ENCODE measurements at regions not wholly inside any gene's neighbourhood (a gene's known extent, or its start where the extent isn't known, plus 50 kb on each side); places are given as distances from the start of the nearest gene placed in this dataset.
"Not testable (repeated sequence)": the region's sequence is repeated elsewhere in the genome, so short reads cannot be mapped to it uniquely, and the experiment has no call there.

DNA sequence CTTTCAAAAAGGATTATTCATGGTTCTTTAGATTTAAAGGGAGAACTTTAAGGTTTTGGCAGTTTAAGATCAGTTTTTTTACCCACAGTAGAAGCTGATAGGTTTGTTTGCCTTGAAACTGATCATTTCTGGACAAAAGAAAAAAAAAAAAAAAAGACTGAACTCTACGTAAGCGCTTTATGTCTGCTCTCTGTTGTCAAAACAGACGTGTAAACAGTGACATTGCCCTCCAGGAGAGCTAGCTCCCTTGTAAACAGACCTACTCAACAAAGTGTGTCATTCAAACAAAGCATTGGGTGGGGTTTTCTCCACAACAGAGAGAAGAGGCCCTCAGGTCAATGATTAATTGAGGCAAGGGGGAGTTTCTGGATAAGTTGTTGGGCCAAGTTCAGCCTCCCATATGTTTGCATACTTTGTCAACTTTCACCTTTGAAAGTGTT lies 568.1 kb upstream of the LRRN3 start:
- DNase-seq: peak; percentile 3

DNA sequence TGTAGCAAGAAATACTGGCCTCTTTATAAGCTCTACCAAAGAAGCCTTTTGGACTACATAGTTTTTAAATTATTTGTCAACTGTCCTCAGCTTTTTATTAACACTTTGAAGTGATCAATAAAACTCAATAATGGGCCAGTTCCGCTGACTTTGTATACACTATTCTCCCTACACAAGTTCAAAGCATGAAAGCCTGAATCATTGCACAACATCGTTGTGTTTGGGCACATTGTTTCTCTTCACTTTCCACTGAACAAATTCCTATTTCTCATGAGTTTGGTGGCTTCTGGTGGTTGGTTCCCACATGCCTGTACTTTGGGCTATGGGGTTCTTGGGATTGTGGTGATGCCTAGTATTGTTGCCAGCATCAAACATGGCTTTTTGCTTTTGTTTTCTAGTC lies 561.8 kb upstream of the LRRN3 start:
- DNase-seq: no peak

DNA sequence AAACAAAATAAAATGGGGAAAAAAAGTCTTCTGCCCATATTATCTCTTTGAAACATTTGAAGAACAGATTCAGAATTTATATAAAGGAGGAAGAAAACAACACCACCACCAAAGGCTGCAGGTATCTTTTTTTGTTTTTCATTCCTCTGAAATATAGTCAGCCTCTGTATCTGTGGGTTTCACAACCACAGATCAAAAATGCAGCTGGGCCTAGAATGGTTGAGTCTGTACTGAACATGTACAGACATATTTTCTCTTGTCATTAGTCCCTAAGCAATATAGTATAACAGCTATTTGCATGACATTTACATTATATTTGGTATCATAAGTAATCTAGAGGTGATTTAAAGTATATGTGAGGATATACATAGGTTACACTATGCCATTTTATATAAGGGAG lies 559.7 kb upstream of the LRRN3 start:
- no peak for DNase-seq

DNA sequence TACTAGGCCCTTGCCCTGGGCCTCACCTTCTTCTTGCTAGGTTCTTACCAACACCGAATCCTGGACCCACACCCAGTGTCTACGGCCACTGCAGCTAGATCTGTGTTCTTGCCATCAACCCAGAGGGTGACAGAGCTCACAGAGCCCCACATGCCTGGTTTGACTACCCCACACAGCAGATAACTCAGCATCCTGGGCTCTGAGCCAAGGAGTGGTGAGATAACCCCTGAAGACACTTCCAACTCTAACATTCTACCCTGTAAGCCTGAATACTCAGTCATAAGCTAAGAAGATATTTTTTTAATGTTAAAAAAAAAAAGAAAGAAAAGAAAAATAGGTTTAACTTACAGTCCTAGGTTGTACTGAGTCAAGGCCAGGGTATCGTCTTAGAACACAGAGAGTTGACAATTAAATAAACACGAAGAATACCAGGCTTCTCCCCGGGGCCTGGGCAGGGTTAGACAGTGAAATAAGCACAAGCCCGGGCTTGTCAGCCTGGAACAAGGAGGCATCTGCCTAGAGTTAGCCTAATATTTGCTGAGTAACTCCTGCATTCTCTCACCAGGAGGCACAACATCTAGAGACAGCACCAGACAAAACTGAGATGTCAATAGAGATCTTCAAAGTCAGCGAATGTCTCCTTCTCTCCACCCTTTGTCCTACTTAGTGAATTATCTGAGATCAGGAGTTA lies 556.5 kb upstream of the LRRN3 start:
- peak; percentile 4 for DNase-seq

DNA sequence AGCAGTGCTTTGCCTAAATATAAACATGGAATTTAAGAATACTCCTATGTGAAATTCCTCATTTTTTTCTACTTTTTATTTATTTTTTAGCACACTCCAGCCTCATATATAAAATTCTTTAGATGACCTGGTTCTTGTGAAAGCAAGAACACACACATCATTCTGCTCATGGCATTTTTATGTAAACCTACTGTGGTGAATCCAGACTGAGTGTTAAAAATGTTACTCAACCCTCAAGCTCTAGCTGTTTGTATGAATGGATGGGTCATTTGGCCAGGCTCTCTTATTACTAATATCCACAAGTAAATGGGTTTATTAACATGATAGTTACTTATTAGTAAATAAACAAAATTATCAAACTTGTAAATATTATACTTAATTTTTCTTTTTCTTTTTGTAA lies 551.7 kb upstream of the LRRN3 start:
- no peak for DNase-seq

DNA sequence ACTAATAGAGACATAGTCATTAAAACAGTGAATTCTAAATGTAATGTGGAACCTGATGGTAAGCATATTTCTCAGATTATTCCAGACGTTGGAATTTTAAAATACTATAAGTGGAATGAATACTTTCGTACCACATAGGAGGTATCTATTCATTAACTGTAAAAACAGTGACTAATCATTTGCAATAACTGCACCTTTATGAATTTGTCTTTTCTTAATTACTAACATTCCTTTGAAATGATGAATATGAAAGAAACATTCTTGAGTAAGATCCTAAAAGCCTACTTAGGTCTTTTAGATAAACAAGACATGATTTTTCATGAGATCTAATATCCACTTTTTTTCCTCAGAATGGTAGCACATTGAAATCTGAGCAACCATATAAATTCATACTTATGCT lies 549.0 kb upstream of the LRRN3 start:
- DNase-seq: no peak

DNA sequence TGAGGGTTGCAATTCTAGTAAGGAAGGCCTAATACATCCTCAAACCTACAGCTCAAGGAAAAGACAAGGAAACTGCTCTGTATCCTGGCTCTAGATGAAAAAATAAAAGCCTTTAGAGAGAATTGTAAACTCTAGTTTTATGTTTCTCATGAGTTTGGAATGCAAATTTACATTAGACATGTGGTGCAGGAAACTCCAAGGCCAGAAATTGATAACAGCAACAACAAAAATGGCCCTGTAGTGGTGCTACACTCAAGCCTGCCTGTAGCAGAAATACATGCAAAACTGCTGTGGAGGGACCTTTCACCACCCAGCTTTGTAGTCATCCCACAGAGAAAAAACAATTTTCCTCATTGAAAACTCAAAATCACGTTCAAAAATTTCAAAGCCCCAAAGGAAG lies 546.7 kb upstream of the LRRN3 start:
- DNase-seq: no peak

DNA sequence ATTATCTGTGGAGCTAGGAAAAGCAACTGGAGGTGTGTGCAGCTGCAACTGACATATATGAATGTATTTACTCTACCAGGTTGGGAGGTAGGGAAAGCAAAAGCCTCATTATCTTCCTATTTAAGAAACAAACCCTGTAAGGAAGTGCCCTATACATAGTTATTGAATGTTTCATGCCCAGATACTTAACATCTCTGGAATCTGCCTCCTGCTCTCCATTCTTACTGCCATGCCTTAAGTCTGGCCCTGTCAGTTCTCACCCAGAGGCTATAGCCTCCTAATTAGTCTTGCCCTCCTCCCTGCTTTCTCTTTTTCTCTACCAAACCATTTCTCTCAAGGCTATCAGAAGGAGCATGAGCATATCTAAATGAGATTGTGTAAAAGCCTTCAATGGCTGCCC lies 542.6 kb upstream of the LRRN3 start:
- no peak for DNase-seq

DNA sequence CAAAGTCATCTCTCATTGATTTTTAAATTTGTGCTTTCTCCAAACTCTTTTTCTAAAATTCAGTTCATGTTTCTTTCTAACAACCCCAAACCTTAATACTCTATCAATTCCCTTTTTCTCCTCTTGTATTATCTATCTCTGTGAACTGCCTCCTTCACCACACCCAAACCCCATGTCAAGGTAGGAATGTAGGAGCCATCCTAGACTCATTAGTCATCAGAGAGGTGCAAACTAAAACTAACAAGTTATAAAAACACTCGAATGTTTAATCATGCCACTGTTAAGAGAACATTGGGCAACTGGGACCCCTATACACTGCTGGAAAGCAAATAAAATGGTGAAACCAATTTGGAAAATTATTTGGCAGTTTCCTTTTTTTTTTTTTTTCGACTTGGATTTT lies 533.8 kb upstream of the LRRN3 start:
- DNase-seq: no peak

DNA sequence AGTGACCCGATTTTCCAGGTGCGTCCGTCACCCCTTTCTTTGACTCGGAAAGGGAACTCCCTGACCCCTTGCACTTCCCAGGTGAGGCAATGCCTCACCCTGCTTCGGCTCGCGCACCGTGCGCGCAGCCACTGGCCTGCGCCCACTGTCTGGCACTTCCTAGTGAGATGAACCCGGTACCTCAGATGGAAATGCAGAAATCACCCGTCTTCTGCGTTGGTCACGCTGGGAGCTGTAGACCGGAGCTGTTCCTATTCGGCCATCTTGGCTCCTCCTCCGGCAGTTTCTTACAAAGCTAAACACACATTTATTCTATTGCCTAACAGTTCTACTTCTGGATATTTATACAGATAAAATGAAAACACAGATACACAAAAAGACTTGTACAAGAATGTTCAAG lies 527.6 kb upstream of the LRRN3 start:
- DNase-seq: not testable (repeated sequence)

DNA sequence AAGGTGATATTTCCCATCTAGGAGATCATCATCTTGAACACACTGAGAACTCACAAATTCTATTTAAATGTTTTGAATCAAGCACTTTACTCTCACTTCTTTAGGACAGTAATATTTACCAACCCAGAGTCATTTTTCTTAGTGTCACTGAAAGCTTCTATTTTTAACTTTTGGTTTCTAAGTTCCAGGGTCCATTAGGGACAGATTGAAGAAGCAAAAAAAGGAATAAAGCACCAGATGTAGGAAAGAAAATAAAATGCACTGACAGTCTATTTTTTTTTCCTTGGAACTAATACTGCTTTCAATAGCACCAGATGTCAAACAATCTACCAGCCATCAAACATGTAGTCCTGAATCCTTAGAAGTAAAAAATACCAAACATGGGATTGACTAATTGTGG lies 526.7 kb upstream of the LRRN3 start:
- DNase-seq: no peak

DNA sequence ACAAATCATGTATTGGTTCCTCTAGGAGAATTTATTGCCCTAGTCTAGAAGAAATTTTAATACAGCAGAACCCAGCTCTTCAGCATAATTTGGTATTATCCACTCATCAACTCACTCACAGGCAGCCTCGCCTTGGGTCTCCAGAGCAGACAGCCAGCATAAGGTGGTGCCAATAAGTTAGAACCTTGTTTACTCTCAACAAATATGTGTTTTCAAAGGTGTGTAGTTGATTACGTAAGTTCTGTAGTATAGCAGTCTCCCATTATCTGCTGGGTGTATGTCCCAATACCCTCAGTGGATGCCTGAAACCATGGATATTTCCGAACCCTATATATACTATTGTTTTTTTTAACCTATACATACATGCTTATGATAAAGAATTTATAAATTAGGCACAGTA lies 522.5 kb upstream of the LRRN3 start:
- DNase-seq: no peak

DNA sequence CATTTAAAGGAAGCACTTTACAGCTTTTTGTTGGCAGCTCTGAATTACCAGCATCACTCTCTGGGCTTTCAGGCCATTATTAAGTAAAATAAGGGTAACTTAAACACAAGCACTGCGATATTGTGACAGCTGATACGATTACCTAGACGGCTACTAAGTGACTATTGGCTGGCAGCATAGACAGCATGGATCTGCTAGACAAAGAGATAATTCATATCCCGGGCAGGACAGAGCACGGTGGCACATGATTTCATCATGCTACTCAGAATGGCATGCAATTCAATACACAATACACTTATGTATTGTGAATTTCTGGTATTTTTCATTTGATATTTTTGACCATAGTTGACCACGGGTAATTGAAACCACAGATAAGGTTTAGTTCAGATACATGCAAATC lies 522.0 kb upstream of the LRRN3 start:
- no peak for DNase-seq

DNA sequence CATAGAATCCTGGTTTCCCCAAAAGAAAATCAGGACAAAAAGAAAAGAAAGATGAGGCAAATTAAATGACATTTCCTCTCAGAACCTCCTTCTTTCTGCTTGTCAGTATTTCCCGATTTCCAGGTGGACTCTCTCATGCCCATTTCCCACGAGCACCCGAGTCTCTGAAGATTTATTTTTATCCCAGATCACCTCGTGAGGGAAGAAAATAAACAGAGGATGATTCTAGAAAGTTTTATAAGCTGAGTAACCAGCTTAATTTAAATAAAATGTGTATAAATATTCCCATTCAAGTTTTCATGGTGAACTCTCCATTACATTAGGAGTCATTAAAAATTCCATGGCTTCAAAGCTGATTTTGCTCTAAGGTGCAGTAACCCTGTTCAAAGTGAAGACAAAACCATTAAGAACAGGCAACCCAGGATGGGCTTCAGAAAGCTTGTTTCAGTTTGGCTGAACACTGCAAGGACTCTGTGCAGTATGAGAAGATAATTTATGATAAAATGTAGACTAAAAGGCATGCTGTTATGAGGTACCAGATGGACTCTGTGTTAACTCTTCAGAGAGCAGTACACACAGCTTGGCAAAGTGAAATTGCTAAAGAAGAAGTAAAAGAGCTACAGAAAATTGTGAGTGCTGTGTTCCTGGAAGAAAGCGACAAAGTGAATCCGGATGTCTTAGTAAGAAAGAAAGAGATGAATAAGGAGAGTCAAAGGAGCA lies 521.3 kb upstream of the LRRN3 start:
- no peak for DNase-seq

DNA sequence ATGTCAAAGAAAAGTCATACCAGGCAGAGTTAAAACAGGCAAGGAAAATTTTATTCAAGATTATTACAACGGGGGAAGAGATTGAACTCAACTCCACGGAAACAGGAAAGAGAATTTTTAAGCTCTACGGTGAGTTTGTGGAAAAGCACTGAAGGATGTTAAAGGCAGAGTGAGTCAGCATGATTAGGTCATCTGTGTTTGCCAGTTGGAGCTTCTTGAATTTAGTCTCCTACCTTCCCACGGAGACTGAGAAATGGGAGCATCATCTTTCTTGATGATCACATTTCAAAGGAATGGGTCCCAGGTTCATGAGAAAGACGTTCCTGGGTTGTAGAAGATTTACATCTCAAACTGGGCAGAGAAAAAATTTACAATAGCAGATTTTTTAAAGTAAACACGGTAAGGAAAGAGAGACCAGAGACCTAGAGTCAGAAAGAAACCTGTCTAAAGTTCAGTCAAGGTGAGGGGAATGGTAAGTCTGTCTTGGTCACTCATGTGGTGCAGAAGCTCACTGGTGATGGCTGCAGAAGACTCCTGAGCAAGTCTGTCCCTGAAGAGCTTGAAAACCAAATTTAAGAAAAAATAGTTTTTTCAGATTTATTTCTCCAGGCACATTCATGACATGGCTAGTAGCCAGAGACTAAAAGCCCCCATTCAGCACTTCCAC lies 516.9 kb upstream of the LRRN3 start:
- peak; percentile 6 for DNase-seq

DNA sequence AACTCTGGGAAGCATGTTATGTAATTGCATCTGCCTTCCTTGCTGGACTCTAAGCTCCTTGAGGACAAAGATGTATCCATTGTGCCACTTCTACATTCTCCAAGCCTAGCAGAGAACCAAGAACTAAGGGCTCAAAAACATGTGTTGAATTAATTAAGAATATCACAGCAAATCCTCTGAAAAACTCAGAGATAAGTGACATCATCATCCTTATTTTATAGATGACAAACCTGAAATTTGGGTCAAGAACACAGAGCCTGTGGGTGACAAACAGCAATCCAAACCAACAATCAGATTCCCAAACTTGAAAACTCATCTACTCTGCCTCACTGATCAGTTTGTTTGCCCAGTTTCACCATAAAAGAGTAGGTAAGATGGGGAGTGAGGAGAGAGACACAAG lies 503.6 kb upstream of the LRRN3 start:
- no peak for DNase-seq

DNA sequence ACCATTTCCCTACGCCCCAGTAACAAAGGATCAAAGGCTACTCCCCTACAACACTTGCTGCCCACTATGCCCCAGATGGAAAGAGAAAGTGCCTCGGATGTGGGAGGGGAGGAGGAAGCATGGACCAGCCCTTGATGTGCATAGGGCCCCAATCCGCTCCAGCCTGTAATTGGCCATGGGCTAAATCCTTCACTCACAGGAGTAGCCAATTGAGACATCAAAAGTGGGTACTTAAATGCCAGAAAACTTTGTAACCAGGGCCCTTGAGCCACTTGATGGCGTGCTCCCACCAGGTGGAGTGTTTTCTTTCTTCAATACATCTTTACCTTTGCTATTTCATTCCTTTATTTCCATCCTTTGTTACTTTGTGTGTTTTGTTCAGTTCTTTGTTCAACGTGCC lies 500.5 kb upstream of the LRRN3 start:
- DNase-seq: no peak

DNA sequence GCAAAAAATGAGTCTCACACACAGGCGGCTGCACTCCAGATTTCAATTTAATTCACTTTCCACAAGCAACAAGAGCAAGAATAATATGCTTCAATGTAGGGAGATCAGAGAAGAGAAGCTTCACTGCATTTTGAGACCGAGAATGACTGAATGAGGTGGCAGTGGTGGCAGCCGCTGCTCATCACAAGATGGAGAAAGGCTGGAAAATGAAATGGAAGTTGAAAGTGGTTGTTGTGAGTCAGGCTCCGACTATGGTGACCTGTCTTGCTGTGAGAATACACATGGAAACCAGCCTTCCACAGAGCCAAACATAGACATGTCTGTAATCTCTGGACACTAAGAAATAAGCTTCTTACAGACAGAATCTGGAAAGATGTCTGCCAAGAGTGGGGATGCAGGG lies 499.6 kb upstream of the LRRN3 start:
- no peak for DNase-seq

DNA sequence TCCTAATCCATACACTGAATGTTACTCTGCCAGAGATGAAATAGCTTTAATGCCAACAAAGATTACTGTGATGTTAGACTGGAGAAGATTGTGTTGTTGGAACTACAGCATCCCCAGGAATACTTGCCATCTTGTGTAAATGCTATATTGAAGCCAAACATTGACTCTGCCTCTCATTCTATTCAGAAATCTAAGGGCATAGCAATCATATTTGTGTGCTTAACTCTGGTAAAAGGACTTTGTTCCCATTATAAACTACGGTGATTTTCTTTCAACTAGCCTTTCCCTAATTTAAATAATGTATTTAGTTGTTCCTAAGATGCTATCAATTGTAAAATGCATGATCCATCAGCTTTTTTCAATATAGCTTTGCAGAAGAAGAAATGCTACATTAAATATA lies 498.4 kb upstream of the LRRN3 start:
- DNase-seq: no peak

DNA sequence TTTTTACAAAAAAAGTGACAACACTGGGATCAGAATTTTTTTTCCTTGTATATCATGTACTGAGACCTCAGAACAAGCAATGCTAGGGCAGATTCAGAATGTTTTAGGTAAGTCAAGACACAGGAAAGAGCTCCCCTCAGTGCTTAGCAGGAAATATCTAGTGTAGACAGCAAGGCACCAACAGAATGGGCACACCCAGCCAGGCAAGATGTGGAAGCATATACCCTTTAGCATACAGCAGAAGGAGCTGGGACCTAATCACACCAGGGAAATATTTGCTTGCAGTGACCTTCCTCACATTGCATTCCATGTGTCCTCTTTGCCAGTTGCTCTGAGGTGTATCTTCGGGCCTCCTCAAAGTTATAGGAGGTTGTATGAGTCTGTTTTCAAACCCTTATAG lies 497.6 kb upstream of the LRRN3 start:
- DNase-seq: no peak

DNA sequence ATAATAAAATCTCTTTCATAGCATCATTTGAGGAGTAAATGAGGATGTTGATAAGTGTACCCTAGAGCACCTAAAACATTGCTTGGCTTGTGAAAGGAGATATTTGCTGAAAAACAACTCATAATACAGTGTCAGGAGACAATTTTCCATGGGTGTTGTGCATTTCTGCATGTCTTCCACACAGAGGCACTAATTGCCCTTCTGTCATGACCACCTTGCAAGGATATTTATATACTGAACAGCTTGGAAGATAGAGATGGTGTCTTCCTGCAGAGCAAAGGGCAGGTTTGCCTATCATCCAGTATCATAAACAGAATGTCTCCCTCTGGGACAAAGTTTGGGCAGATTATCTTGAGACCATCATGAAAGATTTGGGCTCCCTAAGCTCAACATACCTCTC lies 495.2 kb upstream of the LRRN3 start:
- no peak for DNase-seq

DNA sequence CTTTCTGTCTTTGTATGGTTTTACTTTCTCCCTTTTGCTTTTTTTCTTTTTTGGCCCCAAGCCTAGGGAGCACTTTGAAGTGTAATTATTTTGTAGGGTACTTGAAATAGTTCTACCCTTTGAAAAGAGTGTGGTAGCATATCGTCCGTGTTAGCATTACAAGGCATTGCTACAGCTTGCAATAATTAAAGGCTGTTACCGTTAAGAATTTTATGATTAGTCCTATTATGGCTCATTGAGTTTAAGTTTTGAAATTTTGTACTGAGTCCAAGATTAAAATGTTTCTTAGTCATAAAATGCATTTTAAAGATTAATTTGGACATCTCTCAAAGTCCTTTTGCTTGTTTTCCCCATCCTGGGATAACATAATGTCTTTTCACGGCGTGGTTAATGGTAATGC lies 490.0 kb upstream of the LRRN3 start:
- DNase-seq: no peak

DNA sequence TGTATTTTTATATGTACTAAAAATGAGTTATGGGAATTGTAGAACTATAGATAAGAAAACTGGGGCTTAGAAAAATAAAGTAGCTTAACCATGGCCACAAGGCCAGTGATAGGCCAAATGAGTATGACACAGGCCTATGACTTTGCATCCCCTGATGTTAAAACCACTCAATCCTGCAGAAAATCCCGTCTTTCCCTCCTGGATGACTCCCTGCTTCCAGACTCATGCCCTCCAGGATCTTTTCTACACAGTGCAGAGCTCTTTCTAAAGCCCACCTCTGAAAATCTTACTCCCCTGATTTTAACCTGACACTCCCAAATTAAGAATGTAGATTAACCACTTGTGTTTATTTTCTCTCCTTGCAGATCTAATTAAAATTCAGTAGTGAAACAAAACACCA lies 489.2 kb upstream of the LRRN3 start:
- DNase-seq: no peak

DNA sequence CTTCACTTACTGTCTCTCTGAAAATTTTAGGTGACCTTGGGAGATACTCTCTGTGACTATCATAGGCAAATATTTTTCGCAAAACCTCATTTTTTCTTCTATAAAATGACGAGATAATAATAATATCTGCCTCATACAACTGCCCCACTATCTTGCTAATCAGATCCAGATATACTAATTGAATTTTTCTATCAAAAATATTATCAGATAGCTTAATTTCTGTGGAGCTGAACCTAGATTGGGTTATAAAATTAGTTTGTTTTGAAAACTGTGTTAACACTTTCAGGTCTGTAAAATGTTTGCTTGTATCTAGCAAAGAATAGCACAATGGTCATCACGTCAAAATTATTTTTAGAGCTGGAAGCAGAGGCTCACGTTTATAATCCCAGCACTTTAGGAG lies 486.7 kb upstream of the LRRN3 start:
- DNase-seq: no peak
